ENCODE measurements at regions not wholly inside any gene's neighbourhood (a gene's known extent, or its start where the extent isn't known, plus 50 kb on each side); places are given as distances from the start of the nearest gene placed in this dataset.

DNA sequence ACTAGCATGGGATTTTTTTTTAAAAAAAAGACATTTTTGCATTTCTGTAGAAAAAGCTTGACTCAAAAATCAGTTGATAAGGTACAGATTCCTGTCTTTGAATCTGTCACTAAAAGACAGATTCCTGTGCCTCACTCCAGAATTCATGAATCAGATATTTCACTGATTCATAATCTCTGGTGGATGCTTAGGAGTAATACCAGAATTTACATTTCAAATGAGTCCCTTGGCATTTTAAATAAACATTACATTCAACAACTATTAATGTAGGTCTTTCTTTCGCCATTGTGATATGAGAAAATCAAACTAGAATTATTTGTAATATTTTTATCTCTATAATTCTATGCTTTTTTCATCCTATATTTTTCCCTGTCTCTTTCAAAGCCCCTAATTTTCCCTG, 128.3 kb downstream of the APIP start:
- TF ChIP-seq EZH2 (IDR thresholded peaks at IDR 0.05; ENCODE audit: low read length, unreplicated experiment) = no peak
- TF ChIP-seq, protein P1, sequence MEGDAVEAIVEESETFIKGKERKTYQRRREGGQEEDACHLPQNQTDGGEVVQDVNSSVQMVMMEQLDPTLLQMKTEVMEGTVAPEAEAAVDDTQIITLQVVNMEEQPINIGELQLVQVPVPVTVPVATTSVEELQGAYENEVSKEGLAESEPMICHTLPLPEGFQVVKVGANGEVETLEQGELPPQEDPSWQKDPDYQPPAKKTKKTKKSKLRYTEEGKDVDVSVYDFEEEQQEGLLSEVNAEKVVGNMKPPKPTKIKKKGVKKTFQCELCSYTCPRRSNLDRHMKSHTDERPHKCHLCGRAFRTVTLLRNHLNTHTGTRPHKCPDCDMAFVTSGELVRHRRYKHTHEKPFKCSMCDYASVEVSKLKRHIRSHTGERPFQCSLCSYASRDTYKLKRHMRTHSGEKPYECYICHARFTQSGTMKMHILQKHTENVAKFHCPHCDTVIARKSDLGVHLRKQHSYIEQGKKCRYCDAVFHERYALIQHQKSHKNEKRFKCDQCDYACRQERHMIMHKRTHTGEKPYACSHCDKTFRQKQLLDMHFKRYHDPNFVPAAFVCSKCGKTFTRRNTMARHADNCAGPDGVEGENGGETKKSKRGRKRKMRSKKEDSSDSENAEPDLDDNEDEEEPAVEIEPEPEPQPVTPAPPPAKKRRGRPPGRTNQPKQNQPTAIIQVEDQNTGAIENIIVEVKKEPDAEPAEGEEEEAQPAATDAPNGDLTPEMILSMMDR (conservative IDR thresholded peaks at IDR 0.05; ENCODE audit: low read depth, low read length) = no peak
- TF ChIP-seq EZH2phosphoT487 (IDR thresholded peaks at IDR 0.05; ENCODE audit: borderline replicate concordance, low read length) = no peak
